ENCODE measurements at regions not wholly inside any gene's neighbourhood (a gene's known extent, or its start where the extent isn't known, plus 50 kb on each side); places are given as distances from the start of the nearest gene placed in this dataset.

GRCh38 chr17:55829995-55830612 is 79.3 kb downstream of the PCTP start:
- H3K4me3 Mint-ChIP-seq: no peak overlapping the region
- ATAC-seq (ENCODE audit: low read depth in 2 of 2) (no peak), DNase-seq (no peak)
- H3K9me3 Mint-ChIP-seq: no peaks in the 10 kb centered on the region
- H3K36me3 Mint-ChIP-seq: no peaks in the 10 kb centered on the region
- peaks cover 11 to 20% (median 11%) of the 10 kb centered on the region in 3 donors for H3K27me3 Mint-ChIP-seq
- no peaks in the 10 kb centered on the region for H3K4me1 Mint-ChIP-seq
- H3K27ac Mint-ChIP-seq: peak overlapping the region in 1 of 6 donors; percentile 14

DNA sequence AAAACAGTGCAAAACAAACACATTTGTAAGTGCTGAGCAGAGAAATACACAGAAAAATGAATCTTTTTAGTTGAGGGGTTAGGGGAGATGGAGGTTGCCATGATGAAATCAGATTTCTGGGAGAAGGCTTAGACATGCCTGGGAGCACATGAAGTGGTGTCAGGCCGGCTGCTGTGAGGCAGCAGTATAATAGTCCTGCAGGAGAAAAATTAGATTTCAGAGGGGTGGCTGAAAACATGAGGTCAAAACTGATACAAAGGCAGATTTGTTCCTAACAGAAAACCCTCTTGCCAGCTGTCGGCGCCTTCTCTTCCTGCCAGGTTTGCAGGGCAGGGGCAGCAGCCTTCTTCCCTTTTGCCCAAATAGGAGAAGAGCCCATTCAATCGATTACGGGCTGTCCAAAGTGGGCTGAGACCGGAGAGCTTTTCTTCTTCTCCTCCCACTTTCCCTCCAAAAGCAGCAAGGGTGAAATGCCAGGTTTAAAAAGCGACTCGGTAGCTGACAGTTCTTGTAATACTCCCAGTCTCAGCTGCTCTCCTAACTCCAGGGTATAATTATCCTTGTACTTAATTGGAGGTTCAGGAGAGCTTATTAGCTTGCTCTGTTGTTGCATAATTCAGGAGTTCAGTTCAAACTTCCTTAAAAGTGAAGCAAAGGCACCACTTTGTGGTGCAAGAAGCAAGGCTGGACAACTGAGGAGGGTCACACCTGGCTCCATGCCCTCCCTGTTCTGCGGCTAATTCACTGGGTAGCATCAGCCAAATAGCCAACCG is 80.0 kb downstream of the PCTP start:
- no peak for ATAC-seq (ENCODE audit: low read depth in 2 of 2)
- Mint-ChIP-seq H3K9me3 (no peaks in the 10 kb centered on the region), H3K27ac (no peak overlapping the region), H3K27me3 (peaks cover 11 to 26% (median 11%) of the 10 kb centered on the region in 3 donors), H3K4me3 (no peak overlapping the region), H3K36me3 (no peaks in the 10 kb centered on the region), H3K4me1 (no peaks in the 10 kb centered on the region)
- no peak for DNase-seq

DNA sequence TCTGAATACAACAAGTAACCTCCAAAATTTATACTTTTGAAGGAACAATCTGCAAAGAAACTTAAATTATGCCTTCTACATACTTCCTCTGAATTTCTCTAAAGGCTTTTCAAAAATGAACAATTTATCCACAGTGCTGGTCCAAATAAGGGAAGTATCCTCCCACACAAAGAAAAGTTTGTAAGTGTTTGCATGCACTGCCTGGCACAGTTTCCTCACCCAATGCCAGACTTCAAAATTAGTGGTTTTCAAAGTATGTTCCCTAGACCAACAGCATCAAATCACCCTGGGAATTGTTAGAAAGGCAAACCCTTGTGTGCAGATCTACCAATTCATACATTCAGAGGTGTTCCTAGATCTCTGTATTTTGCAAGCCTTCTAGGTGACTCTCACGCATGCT is 82.5 kb downstream of the PCTP start:
- no peak overlapping the region for H3K27ac Mint-ChIP-seq
- DNase-seq: no peak
- peaks cover 15 to 30% (median 17%) of the 10 kb centered on the region in 3 donors for H3K27me3 Mint-ChIP-seq
- no peaks in the 10 kb centered on the region for H3K36me3 Mint-ChIP-seq
- H3K4me1 Mint-ChIP-seq: no peaks in the 10 kb centered on the region
- peaks cover 0 to 4% (median 0%) of the 10 kb centered on the region in 7 donors for H3K9me3 Mint-ChIP-seq
- no peak overlapping the region for H3K4me3 Mint-ChIP-seq
- no peak for ATAC-seq (ENCODE audit: low read depth in 2 of 2)

- Mint-ChIP-seq H3K4me1 (no peaks in the 10 kb centered on the region), H3K27me3 (peaks cover 20 to 33% (median 21%) of the 10 kb centered on the region in 3 donors), H3K4me3 (no peak overlapping the region), H3K27ac (no peak overlapping the region), H3K36me3 (no peaks in the 10 kb centered on the region), H3K9me3 (peaks cover 0 to 12% (median 5%) of the 10 kb centered on the region in 7 donors)
- DNase-seq: no peak
- no peak for ATAC-seq (ENCODE audit: low read depth in 2 of 2)
These were observed 91.7 kb downstream of the PCTP start for GRCh38 chr17:55842405-55843158.

DNA sequence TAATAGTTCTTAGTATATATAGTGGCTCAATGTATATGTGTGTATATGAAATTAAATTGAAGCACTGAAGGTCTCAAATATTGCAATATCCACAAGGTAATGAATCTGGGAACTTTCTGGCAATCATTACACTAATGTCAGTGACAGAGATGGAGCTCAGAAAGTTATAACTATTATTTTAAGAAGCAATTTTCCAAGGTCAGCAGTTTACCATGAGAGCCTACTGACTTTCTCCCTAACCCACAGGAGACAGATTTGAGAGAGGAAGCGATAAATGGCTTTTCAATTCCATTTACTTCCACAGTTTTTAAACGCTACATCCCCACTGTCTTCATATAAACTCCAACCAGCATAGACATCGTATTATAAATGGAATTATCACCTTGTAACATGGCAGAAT is 92.9 kb downstream of the PCTP start:
- Mint-ChIP-seq H3K4me1 (no peaks in the 10 kb centered on the region), H3K27ac (no peak overlapping the region), H3K9me3 (peaks cover 0 to 13% (median 6%) of the 10 kb centered on the region in 7 donors), H3K4me3 (no peak overlapping the region), H3K27me3 (peaks cover 18 to 33% (median 19%) of the 10 kb centered on the region in 3 donors), H3K36me3 (no peaks in the 10 kb centered on the region)
- DNase-seq (no peak), ATAC-seq (ENCODE audit: low read depth in 2 of 2) (no peak)

DNA sequence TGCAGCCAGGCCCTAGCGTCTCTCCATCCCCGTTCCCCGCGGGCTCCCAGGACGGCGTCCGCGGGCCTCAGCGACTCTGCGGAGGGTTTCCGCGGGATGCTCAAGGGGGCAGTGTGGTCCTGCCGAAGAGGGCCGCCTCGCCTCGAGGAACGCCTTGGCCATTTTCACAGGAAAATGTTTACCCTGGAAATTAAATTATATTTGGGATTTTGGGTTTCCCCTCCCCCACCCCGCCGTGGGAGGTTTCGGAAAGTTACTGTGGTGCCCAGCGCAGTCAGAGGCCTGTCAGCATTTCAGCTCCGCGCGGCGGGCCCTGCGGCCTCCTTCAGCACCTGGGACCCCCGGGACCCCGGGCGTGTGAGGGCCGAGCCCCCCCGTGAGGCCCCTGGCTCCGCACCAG is 94.5 kb downstream of the PCTP start:
- Mint-ChIP-seq H3K27ac (no peak overlapping the region), H3K4me3 (no peak overlapping the region), H3K4me1 (no peaks in the 10 kb centered on the region), H3K9me3 (peaks cover 0 to 13% (median 6%) of the 10 kb centered on the region in 7 donors), H3K36me3 (no peaks in the 10 kb centered on the region), H3K27me3 (peaks cover 18 to 33% (median 19%) of the 10 kb centered on the region in 3 donors)
- ATAC-seq (ENCODE audit: low read depth in 2 of 2) (no peak), DNase-seq (no peak)

- Mint-ChIP-seq H3K27ac (no peak overlapping the region), H3K4me3 (no peak overlapping the region), H3K36me3 (no peaks in the 10 kb centered on the region), H3K4me1 (no peaks in the 10 kb centered on the region), H3K27me3 (peaks cover 18 to 25% (median 19%) of the 10 kb centered on the region in 3 donors), H3K9me3 (peaks cover 0 to 13% (median 6%) of the 10 kb centered on the region in 7 donors)
- ATAC-seq (ENCODE audit: low read depth in 2 of 2): no peak
- DNase-seq: no peak
These were observed 95.9 kb downstream of the PCTP start for GRCh38 chr17:55846745-55847144.

DNA sequence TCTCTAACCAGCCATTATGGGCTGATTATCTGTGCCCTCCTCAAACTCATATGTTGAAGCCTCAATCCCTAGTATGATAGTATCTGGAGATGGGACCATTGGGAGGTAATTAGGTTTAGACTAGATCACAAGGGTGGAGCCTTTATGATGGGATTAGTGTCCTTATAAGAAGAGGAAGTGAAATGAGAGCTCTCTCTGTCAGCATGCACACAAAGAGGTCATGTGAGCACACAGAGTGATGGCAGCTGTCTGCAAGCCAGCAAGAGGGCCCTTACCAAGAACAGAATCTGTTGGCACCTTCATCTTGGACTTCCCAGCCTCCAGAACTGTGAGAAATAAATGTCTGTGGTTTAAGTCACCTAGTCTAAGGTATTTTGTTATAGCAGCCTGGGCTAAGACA is 101.9 kb downstream of the PCTP start:
- no peak for ATAC-seq (ENCODE audit: low read depth in 2 of 2)

GRCh38 chr17:55859301-55859795 is 108.5 kb downstream of the PCTP start:
- H3K36me3 Mint-ChIP-seq: no peaks in the 10 kb centered on the region
- H3K9me3 Mint-ChIP-seq: peaks cover 0 to 3% (median 0%) of the 10 kb centered on the region in 7 donors
- H3K4me3 Mint-ChIP-seq: no peak overlapping the region
- no peak for DNase-seq
- no peak for ATAC-seq (ENCODE audit: low read depth in 2 of 2)
- H3K4me1 Mint-ChIP-seq: no peaks in the 10 kb centered on the region
- peaks cover 0 to 5% (median 0%) of the 10 kb centered on the region in 3 donors for H3K27me3 Mint-ChIP-seq
- no peak overlapping the region for H3K27ac Mint-ChIP-seq

More for the DNA sequence above, 101.9 kb downstream of the PCTP start:
- no peaks in the 10 kb centered on the region for H3K36me3 Mint-ChIP-seq
- no peaks in the 10 kb centered on the region for H3K27me3 Mint-ChIP-seq
- peaks cover 0 to 8% (median 3%) of the 10 kb centered on the region in 7 donors for H3K9me3 Mint-ChIP-seq
- H3K27ac Mint-ChIP-seq: no peak overlapping the region
- H3K4me3 Mint-ChIP-seq: no peak overlapping the region
- no peaks in the 10 kb centered on the region for H3K4me1 Mint-ChIP-seq
- DNase-seq: no peak

GRCh38 chr17:55865072-55865762 is 114.4 kb downstream of the PCTP start:
- DNase-seq (no peak), ATAC-seq (ENCODE audit: low read depth in 2 of 2) (no peak)
- peaks cover 0 to 5% (median 3%) of the 10 kb centered on the region in 3 donors for H3K27me3 Mint-ChIP-seq
- no peak overlapping the region for H3K27ac Mint-ChIP-seq
- H3K36me3 Mint-ChIP-seq: no peaks in the 10 kb centered on the region
- peaks cover 0 to 21% (median 4%) of the 10 kb centered on the region in 7 donors for H3K9me3 Mint-ChIP-seq
- no peaks in the 10 kb centered on the region for H3K4me1 Mint-ChIP-seq
- H3K4me3 Mint-ChIP-seq: no peak overlapping the region

DNA sequence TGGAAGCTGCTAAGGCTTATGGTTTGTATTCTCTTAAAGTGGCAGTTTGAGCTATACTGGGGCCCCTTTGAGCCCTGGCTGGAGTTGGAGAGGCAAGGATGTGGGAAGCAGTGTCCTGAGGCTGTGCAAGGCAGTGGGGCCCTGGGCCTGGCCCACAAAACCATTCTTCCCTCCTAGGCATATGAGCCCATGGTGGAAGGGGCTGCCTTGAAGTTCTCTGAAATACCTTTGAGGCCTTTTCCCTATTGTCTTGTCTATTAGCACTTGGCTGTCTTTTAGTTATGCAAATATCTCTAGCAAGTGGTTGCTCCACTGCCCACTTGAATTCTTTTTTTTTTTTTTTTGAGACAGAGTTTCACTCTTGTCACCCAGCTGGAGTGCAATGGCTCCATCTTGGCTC is 119.2 kb downstream of the PCTP start:
- no peak for ATAC-seq (ENCODE audit: low read depth in 2 of 2)
- DNase-seq: no peak
- H3K36me3 Mint-ChIP-seq: no peaks in the 10 kb centered on the region
- H3K4me3 Mint-ChIP-seq: no peak overlapping the region
- peaks cover 0 to 21% (median 10%) of the 10 kb centered on the region in 7 donors for H3K9me3 Mint-ChIP-seq
- no peaks in the 10 kb centered on the region for H3K4me1 Mint-ChIP-seq
- H3K27ac Mint-ChIP-seq: no peak overlapping the region
- peaks cover 0 to 3% (median 0%) of the 10 kb centered on the region in 3 donors for H3K27me3 Mint-ChIP-seq

GRCh38 chr17:55872374-55872773 is 121.5 kb downstream of the PCTP start:
- no peak for ATAC-seq (ENCODE audit: low read depth in 2 of 2)
- H3K4me1 Mint-ChIP-seq: no peaks in the 10 kb centered on the region
- peaks cover 0 to 14% (median 5%) of the 10 kb centered on the region in 3 donors for H3K27me3 Mint-ChIP-seq
- no peak for DNase-seq
- H3K4me3 Mint-ChIP-seq: no peak overlapping the region
- H3K36me3 Mint-ChIP-seq: no peaks in the 10 kb centered on the region
- H3K27ac Mint-ChIP-seq: no peak overlapping the region
- peaks cover 0 to 22% (median 2%) of the 10 kb centered on the region in 7 donors for H3K9me3 Mint-ChIP-seq

All from naive B cell (primary cell).